GM19035 (cell line): ENCODE measurements at regions not wholly inside any gene's neighbourhood (a gene's known extent, or its start where the extent isn't known, plus 50 kb on each side); places are given as distances from the start of the nearest gene placed in this dataset.

Source experiments
- ATAC-seq: cut with Tn5 transposase; IDR thresholded peaks from one replicate; pipeline ENCODE4 v1.9.1; 2021; ENCODE audit not compliant: unreplicated experiment

GRCh38 chr6:137357263-137357947 lies 136.8 kb downstream of the OLIG3 start:
- no peak for ATAC-seq

- no peak for ATAC-seq
Measured at GRCh38 chr6:137353842-137354397, 134.7 kb upstream of the IFNGR1 start.

- no peak for ATAC-seq
Measured at GRCh38 chr6:137353346-137353745, 134.2 kb upstream of the IFNGR1 start.

- no peak for ATAC-seq
Measured at GRCh38 chr6:137352859-137353258, 133.7 kb upstream of the IFNGR1 start.

- ATAC-seq: no peak
Measured at GRCh38 chr6:137351890-137352289, 132.7 kb upstream of the IFNGR1 start.

- no peak for ATAC-seq
Measured at GRCh38 chr6:137350857-137351256, 131.7 kb upstream of the IFNGR1 start.

GRCh38 chr6:137349856-137350830 lies 131.0 kb upstream of the IFNGR1 start:
- no peak for ATAC-seq

- no peak for ATAC-seq
Measured at GRCh38 chr6:137348777-137349176, 129.6 kb upstream of the IFNGR1 start.

GRCh38 chr6:137343241-137343640 lies 124.1 kb upstream of the IFNGR1 start:
- no peak for ATAC-seq

GRCh38 chr6:137342607-137343190 lies 123.5 kb upstream of the IFNGR1 start:
- no peak for ATAC-seq

GRCh38 chr6:137341681-137342195 lies 122.6 kb upstream of the IFNGR1 start:
- no peak for ATAC-seq

GRCh38 chr6:137339929-137340559 lies 120.9 kb upstream of the IFNGR1 start:
- ATAC-seq: no peak

- no peak for ATAC-seq
Measured at GRCh38 chr6:137334884-137335283, 115.7 kb upstream of the IFNGR1 start.

GRCh38 chr6:137334094-137334493 lies 114.9 kb upstream of the IFNGR1 start:
- no peak for ATAC-seq

- no peak for ATAC-seq
Measured at GRCh38 chr6:137332637-137333280, 113.6 kb upstream of the IFNGR1 start.

- ATAC-seq: no peak
Measured at GRCh38 chr6:137323860-137324259, 104.7 kb upstream of the IFNGR1 start.

- no peak for ATAC-seq
Measured at GRCh38 chr6:137320271-137320670, 101.1 kb upstream of the IFNGR1 start.

- ATAC-seq: no peak
Measured at GRCh38 chr6:137316626-137317025, 97.4 kb upstream of the IFNGR1 start.

GRCh38 chr6:137315081-137315480 lies 95.9 kb upstream of the IFNGR1 start:
- no peak for ATAC-seq
